Activated naive CD4-positive, alpha-beta T cell treated with anti-CD3 and anti-CD28 coated beads, Interleukin-2, amount 50 U/mL, for 16 hours (primary cell): ENCODE measurements at regions not wholly inside any gene's neighbourhood (a gene's known extent, or its start where the extent isn't known, plus 50 kb on each side); places are given as distances from the start of the nearest gene placed in this dataset.
"Not testable (repeated sequence)": the region's sequence is repeated elsewhere in the genome, so short reads cannot be mapped to it uniquely, and the experiment has no call there.

ENCODE experiments used
- DNase-seq: peaks from one replicate; pipeline ENCODE4 v3.0.0-alpha.2; 2020

DNA sequence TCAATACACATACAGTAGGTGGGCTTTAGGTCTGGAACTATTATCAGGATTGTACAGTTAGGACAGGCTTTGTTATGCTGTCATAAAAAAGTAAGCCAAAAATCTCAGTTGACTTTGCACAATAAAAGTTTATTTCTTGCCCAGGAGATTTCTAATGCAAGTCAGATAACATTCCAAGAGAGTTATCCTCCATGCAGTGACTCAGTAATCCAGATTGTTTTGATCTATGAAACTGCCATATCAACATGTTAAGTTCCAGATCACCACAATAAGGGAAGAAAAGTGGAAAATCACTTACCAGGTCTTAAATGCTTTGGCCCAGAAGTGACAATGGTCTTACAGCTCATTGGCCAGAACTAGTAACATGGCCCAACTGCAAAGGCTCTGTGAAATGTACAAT is 636.2 kb upstream of the KLF12 start:
- no peak for DNase-seq

DNA sequence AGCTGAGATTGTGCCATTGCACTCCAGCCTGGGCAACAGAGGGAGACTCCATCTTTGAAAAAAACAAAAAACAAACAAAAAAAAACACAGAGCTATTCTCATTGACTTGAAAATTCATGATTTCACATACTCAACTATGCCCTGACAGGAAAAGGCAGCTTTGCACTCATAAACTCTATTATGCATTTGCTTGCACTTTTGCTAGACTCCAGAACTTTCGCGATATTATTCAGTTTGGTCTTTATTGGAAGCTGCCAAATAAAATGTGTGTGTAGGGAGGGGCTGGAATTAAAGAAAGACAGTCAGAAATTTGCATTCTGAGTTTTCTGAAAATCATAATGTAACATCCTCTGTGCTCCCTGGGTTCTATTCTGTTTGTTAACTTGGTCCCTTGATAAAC is 635.1 kb upstream of the KLF12 start:
- no peak for DNase-seq

DNA sequence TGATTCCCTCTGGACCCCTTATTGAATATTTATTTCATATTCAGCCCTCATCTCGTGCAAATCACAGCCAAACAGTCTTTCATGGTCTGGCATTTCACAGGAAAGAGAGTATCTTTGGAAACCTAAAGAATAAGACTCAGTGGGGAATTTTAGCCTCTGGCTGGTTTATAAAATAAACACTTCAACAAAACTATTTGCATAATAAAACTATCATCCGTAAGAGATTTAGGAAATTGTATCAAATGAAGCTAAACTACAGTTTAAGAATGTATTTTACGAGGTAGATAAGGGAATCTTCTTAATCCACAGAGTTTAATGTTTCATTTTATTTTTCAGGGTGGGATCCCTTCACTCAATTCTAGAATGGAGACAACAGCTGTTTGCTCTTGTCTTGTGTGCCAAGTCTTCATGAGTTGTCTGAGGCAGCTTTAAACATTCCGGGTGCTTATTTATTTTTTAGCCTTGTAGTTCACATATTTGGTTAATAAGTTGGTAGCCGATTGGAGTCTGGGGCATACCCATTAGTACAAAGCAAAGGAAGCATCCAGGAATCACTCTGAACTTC is 634.4 kb upstream of the KLF12 start:
- DNase-seq = no peak

DNA sequence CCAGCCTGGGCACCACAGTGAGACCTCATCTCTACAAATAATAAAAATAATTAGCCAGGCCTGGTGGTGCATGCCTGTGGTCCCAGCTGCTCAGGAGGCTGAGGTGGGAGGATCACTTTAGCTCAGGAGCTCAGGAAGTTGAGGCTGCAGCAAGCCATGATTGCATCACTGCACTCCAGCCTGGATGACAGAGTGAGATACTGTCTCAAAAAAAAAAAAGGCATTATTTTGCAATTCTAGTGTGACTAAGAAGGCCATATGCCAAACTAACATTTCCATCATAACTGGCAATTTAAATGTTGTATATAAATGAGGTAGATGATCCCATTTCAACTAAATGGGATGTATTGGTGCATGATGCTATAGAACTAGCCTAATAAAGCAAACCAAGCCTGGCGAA is 632.8 kb upstream of the KLF12 start:
- no peak for DNase-seq

DNA sequence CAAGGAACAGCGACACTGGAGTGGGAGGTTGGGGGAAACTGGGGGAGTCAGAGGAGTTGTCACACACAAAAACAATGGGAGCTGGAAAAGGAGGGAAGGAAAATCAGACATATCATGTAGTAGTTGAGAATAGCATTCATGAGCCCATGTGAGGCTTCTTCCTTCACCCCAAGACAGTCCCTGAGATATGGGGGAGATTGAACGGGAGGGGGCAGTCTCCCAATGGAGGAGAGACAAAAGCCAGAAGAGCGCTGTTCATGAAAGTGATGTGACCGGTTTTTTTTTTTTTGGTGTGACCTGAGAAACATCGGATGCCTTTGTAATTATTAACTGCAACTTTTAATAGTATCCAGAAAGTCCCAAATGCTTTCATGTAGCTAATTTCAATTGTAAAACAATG is 631.8 kb upstream of the KLF12 start:
- no peak for DNase-seq

DNA sequence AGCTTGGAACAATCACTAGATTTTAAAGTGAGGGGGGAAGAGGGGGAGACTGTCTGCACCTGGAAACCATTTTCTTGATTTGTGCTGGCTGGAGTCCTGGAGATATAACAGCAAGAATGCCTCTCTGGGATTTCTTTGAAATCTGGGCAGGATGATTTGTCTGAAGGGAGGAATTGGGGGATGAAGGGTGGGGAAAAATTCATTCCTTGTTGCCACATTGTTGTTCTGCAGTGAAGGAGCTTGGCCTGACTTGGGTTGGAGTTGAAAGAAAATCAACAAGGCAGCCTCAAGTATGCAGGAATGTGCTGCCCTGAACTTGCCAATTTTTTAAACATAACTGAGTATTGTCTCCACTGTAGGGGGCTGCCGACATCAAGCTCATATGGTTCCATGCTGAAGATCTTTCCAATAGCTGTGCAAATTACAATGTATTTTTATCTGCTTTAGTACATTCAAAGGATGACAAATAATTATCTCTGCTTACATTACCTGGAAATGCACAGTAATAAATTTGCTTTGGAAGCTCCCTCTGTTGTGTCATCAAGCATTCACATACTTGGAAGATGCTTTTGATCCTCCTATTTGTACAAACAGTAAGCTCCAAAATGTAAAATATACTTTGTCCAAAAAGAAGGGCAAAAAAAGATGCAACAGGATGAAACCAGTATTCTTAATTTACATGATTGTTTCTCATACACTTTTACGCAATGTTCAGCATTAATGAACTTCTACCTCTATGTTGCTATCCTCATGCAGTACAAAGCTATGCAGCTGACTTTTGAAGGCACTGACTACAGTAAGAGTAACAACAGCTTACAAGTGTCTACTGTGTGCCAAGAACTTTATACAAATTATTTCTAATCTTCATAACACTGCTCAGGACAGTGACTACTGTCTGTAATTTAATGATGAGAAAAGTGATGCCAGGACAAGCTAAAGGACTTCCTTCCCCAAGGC is 627.9 kb upstream of the KLF12 start:
- DNase-seq = no peak

DNA sequence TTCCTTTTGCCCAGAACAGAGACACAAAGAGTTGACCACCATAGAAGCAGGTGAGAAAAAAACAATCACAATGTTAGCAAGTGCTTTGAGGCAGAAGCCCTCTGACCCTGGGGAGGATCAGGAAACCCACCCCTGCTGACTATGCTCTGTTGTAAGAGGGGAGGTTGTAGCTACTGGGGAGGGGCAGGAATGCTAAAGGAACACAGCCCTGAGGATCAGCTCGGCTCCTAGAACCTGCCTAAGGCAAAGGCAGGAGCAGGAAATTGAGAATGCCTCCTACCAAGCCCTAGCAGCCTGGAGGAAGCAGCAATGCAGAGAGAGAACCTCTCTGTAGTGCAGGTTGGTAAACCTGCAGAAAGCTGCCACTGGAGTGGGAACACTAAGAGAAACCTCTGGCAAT is 624.0 kb upstream of the KLF12 start:
- DNase-seq = no peak

DNA sequence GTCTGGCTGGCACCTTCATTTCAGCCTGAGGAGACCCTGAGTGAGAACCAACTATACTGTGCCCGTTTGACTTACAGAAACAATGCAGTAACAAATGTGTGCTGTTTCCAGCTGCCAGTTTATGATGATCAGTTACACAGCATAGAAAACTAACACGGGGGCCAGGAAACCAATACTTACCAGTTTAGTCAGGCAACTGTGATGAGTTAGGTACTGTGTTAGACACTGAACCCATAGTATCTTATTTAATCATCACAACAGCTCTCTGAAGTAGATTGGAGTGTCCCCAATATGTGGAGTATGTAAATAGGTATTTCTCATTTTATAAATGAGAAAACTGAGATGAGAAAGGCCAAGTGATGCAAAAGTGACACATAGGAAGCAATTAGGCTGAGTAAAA is 620.9 kb upstream of the KLF12 start:
- no peak for DNase-seq

DNA sequence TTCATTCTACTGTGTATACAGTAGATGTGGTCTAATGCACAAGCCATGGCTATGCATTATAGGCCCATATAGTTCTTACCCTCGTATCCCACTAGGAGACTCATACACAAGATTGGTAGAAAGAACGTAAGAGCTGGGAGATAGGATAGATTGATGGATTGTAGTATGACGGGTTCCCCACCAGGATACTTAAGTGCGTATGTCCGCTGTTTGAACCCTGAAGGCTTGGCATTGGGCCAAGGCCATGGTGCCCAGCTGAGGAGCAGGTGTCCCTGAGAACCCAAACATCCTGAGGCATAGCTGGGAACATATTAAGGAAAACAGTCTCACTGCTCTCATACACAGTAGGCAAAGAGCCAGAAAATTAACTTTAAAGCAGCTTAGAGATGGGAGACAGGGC is 617.5 kb upstream of the KLF12 start:
- no peak for DNase-seq

DNA sequence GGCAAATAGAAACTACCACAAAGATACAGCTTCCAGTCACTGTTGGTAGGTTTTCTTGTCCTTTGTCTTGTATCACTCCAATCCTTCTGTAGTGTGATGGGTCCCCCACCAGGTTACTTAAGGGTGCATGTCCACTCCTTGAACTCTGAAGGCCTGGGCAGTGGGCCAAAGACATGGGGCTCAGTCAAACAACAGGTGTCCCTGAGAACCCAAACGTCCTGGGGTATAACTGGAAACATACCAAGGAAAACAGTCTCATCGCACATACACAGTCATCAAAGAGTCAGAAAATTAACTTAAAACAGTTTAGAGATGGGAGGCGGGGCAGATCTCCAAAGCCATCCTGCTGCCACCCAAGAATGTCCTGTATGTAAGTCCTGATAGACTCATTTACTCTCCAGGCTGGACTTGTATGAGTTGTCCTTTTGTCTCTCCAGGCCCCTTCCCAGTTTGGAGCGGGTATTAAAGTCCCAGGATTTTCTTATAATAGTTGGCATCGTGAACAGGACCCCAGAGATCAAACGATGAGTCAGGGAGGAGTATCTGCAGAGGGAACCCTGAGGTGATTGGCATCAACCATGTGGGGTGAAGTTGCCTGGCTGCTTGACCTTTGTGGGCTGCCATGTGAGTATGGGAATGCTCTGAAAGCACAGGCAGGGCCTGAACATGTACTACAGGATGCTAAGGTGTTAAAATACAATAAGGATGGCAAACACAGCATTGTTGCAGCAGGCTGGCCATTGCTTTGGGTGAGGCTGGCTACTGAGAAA is 613.2 kb upstream of the KLF12 start:
- no peak for DNase-seq

DNA sequence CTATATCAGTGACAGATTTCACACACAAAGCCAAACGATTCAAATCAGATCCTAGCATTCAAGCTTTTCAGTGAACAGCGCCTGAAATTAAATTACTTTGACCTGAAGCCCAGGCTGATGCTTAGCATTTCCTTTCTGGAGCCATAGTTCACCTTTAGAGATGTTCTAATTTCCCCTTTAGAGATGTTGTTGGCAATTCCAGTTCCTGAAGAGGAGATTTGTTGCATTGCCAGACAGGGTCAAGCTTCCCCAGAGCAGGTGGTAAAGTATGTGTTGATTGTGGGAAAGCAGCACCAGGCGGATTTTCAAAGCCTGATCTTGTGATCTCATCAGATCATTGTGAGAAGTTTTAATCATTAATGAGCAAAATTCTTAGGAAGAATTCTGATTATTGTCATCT is 609.8 kb upstream of the KLF12 start:
- DNase-seq = no peak

DNA sequence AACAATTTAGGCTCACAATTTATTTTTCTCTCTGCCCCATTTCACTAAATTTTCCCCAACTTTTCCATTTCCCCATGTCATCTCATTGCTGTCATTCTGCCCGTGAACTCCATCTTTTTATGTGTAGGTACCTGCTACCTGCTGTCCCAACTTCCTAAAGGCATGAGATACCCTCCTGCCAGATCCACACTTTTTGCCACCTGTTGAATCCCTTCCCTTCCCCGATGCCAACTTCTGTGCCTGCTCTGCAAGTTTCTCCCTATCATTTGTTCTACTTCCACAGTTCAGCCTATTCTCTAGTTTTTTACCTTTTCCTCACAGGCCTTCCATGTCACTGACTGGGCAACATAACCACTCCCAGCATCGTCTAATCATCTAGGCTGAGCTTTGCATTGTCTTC is 607.5 kb upstream of the KLF12 start:
- no peak for DNase-seq

DNA sequence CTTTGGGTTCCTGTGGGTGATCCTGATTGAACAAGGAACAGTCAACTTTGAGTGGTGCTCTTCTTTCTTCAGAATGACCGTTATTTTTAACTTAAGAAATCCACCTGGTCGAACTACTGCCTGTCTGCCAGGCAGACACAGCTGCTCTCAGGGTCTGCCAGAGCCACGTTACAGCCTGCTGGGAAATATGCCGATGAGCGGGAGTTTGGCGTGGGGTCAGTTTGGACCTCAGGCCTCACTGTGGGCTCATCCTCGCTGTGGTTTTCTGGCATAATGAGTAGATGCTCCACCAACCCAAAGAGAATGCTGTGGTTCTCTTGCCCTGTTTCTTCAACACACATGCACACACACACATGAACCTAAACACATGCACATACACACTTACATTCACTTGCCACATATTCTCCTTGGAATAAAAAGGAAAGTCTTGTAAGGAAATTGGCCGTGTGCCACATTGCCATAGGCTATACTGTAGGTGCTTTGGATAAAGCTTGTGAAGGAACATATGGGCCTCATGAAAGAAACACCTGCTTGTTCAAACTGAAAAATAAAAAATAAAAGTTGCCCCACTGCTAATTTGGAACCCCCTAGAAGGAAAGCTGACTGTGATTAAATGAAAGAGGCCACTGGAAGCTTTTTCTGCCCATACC is 598.7 kb upstream of the KLF12 start:
- no peak for DNase-seq

DNA sequence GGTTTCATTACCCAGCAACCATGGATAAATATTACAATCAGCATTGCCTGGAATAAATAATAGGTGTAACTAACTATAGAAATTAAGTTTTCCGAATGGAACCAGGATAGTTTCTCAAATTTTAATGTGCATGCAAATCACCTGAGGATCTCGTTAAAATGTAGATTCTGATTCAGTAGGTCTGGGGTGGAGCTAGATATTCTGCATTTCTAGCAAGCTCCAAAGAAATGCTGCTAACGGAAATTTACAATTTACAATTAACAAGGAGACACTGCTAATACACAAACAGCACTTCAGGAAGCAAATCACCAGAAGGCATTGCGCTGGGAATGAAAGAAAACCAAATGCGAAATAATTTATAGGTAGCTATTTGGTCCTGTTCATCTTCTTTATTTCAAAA is 597.5 kb upstream of the KLF12 start:
- no peak for DNase-seq

DNA sequence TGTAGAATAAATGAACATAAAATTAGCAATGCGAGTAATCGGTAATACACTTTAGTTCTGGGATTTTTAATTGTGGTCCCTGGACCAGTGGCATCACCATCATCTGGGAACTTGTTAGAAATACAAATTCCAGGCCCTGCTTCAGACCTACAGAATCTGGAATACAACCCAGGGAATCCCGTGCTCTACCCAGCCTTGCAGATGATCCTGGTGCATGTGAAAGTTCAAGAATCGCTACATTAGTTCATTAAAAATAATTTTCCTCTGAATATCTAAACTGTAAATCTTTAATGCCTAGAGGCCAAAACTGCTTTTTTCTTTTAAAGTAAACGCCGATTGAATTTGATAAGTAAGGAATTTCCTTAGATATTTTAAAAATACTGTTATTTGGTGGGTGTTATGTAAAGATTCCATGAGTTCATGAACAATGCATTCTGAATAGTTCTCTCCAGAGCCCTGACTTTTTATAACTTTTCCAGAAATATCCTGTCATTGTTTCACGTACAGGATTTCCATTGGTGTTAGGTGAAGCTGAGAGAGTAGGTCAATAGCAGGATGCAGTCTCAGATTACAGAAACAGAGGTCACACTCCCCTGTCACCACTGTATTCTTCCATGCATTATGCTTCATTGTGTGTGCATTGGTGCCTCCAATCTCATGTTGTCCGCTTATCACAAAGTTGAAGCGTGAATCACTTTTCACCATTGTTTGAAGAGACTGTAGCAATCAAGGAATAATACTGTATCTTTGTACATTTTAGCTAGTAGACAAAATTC is 596.5 kb upstream of the KLF12 start:
- DNase-seq = no peak

DNA sequence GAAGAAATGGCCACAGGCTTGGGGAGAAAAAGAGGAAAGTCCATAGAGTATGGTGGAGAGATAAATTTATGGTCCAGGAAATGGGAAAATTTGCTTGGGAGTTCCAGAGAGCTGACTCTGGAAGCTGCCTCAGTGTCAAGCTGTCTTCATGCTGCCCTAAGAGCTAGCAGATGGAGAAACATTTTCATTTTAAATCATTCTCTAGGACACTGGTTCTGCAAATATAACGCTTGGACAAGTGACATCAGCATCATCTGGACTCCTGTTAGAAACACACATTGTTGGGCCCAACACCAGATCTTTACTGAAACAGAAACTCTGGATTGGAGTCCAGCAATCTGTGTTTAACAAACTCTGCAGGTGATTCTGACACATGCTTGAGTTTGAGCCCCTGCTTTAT is 592.0 kb upstream of the KLF12 start:
- no peak for DNase-seq

DNA sequence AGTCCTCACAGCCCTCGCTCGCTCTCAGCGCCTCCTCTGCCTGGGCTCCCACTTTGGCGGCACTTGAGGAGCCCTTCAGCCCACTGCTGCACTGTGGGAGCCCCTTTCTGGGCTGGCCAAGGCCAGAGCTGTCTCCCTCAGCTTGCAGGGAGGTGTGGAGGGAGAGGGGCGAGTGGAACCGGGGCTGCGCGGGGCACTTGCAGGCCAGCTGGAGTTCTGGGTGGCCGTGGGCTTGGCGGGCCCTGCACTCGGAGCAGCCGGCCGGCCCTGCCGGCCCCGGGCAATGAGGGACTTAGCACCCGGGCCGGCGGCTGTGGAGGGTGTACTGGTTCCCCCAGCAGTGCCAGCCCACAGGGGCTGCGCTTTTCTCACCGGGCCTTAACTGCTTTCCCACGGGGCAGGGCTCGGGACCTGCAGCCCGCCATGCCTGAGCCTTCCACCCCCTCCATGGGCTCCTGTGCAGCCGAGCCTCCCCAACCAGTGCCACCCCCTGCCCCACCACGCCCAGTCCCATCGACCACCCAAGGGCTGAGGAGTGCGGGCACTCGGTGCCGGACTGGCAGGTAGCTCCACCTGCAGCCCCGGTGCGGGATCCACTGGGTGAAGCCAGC is 584.1 kb upstream of the KLF12 start:
- DNase-seq = not testable (repeated sequence)

DNA sequence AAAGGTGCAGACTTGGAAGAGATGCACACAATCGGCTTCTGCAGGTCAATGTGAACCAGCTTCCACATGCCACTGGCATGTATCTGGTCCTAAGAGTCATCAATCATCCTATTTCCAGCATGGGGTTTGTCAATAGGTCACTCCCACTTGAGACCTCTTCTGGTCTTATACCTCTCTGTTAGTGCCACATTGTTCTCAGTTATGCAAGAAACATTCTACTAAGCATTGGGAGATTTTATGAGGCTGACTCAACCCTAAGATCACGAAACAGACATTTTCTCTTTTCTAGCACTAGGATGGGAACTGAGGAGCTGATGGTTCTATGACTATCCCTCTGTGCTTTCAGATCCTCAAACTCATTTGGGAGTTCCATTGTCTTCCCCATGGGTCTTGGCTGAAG is 581.5 kb upstream of the KLF12 start:
- DNase-seq = no peak

DNA sequence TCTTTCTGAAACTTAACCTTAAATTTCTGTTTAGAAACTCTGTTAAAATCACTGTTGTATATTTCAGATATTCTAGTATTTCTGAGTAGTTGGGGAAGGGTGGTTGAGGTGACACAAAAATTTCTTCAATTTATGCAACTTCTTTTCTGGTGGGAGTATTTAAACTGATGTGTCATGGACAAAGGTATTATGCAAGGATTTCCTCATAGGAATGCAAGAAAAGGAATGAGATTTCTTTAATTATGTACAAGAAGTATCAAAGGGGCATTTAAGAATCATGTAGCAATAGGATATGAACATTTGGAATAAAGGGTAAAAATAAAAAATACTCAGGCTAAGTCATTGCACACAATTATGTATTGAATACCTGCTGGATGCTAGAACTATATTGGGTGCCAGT is 575.8 kb upstream of the KLF12 start:
- DNase-seq = no peak

DNA sequence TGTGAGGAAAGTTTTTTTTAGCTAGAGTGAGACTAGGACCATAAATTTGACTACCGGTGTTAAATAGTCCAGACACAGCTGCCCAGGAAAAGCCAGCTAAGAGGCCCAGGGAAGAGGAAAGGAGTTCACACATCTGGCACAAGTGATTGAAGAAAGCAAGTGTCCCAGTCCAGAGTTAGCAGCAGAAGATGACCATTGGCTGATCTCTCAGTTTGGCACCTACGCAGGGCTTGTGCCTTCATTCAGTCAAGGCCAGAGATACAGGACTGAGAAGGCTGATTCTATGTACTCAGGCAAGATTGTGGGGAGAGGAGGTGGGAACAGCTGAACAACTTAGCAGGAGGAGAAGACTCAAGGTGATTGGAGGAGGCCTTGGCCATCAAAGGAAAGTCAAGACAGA is 575.0 kb upstream of the KLF12 start:
- DNase-seq = no peak

DNA sequence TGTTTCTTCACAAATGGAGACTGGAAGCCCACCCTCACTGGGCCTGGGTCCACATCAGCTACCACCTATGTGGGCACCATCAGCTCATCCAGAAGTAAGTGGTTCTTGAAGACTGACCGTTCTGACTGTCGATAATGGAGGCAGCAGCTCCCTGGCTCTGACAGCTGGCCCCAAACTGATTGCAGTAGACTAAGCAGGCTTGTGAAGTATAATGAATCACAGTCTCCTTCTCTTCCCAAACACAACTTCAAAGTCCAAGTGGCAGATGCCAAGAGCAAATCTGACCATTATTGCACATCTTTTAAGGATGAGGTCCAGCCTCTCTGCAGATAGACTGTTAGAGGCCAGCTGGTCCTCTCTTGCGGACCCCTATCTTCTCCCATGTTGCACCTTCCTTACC is 574.4 kb upstream of the KLF12 start:
- no peak for DNase-seq

DNA sequence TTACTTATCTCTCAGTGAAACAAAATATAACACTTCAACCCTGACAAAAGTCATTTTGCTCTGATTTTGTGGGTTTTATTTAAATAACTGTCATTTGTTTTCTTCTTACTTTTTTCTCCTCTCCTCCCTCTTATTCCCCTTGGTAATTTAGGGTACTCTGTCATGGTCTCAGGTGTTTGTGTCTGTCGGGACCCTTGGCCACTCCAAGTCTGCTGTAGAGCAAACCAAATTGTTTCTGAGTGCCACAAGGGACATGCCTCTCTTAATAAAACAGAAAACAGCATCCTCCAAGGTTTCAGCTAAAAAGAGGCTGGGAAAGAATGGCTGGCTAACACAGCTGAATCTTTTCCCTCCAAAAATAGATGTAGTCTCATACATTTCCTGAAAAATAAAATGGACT is 573.1 kb upstream of the KLF12 start:
- no peak for DNase-seq
